Activated naive CD8-positive, alpha-beta T cell treated with anti-CD3 and anti-CD28 coated beads, Interleukin-2, amount 50 U/mL, for 24 hours (primary cell): ENCODE measurements at regions not wholly inside any gene's neighbourhood (a gene's known extent, or its start where the extent isn't known, plus 50 kb on each side); places are given as distances from the start of the nearest gene placed in this dataset.

Source experiments
- ATAC-seq: fragments of 150-1000 bp; cut with Tn5 transposase; one replicate; pipeline ENCODE4 v1.10.0; 2021
- DNase-seq: peaks from one replicate; pipeline ENCODE4 v3.0.0; 2021
- H3K27ac Mint-ChIP-seq: one replicate; pipeline ENCODE4 v1.8.0; 2021; ENCODE audit warnings: mild to moderate bottlenecking, mixed read lengths
- H3K27me3 Mint-ChIP-seq: one replicate; pipeline ENCODE4 v1.8.0; 2021; ENCODE audit warnings: mixed read lengths
- H3K36me3 Mint-ChIP-seq: one replicate; pipeline ENCODE4 v1.8.0; 2021; ENCODE audit warnings: low read depth, mixed read lengths
- H3K4me1 Mint-ChIP-seq: one replicate; pipeline ENCODE4 v1.8.0; 2021; ENCODE audit warnings: mixed read lengths
- H3K4me3 Mint-ChIP-seq: one replicate; pipeline ENCODE4 v1.8.0; 2021; ENCODE audit warnings: mild to moderate bottlenecking, moderate library complexity, mixed read lengths
- H3K9me3 Mint-ChIP-seq: one replicate; pipeline ENCODE4 v1.8.0; 2021; ENCODE audit warnings: mixed read lengths

GRCh38 chr3:25091934-25092333, 336.1 kb upstream of the RARB start:
- no peaks in the 10 kb centered on the region for H3K36me3 Mint-ChIP-seq
- no peaks in the 10 kb centered on the region for H3K27me3 Mint-ChIP-seq
- DNase-seq (no peak), ATAC-seq (no peak)
- H3K9me3 Mint-ChIP-seq, result no peaks in the 10 kb centered on the region
- H3K4me3 Mint-ChIP-seq, result no peak overlapping the region
- no peaks in the 10 kb centered on the region for H3K4me1 Mint-ChIP-seq
- H3K27ac Mint-ChIP-seq, result no peak overlapping the region

DNA sequence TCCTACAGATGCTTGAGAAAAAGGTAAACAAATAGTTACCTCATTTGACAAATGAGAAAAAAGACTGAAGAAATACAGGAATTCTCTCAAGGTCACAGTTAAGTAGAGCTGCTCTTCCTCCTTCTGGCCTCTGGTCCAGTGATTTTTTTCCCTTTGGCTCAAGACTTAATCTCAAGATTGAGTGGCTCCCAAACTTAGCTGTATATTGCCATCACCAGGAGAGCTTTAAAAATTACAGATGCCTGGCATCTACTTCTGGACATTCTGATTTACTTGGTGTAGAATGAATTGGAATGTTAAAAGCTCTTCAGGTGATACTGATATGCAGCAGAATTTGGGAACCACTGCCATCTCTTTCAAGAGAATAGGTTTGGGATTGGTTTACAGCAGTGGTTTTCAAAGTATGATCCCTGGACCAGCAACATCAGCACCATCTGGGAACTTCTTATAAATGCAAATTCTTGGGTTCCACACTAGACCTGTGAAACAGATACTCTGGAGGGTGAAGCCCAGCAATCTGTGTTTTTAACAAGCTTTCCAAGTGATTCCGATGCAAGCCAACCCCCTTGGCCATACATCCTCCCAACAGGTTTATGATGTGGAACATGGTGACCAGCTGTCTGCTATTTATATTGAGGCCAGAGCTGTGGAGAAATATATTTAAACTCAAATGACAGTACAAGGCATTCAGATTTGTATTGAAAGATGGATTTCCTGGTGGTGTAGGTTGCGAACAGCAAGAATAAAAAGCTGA, 333.0 kb upstream of the RARB start:
- Mint-ChIP-seq H3K36me3 (no peaks in the 10 kb centered on the region), H3K27ac (no peak overlapping the region), H3K9me3 (no peaks in the 10 kb centered on the region), H3K4me3 (no peak overlapping the region), H3K4me1 (no peaks in the 10 kb centered on the region), H3K27me3 (no peaks in the 10 kb centered on the region)
- DNase-seq (no peak), ATAC-seq (no peak)

GRCh38 chr3:25096536-25096935, 331.5 kb upstream of the RARB start:
- no peak for ATAC-seq
- Mint-ChIP-seq H3K27me3 (no peaks in the 10 kb centered on the region), H3K36me3 (no peaks in the 10 kb centered on the region)

GRCh38 chr3:25097023-25097422, 331.0 kb upstream of the RARB start:
- ATAC-seq, result no peak
- H3K36me3 Mint-ChIP-seq, result no peaks in the 10 kb centered on the region
- H3K4me1 Mint-ChIP-seq, result no peaks in the 10 kb centered on the region
- no peak overlapping the region for H3K27ac Mint-ChIP-seq
- no peak for DNase-seq
- H3K9me3 Mint-ChIP-seq, result no peaks in the 10 kb centered on the region
- H3K27me3 Mint-ChIP-seq, result no peaks in the 10 kb centered on the region
- no peak overlapping the region for H3K4me3 Mint-ChIP-seq

More at GRCh38 chr3:25096536-25096935, 331.5 kb upstream of the RARB start:
- DNase-seq, result no peak
- Mint-ChIP-seq H3K9me3 (no peaks in the 10 kb centered on the region), H3K27ac (no peak overlapping the region), H3K4me3 (no peak overlapping the region), H3K4me1 (no peaks in the 10 kb centered on the region)

DNA sequence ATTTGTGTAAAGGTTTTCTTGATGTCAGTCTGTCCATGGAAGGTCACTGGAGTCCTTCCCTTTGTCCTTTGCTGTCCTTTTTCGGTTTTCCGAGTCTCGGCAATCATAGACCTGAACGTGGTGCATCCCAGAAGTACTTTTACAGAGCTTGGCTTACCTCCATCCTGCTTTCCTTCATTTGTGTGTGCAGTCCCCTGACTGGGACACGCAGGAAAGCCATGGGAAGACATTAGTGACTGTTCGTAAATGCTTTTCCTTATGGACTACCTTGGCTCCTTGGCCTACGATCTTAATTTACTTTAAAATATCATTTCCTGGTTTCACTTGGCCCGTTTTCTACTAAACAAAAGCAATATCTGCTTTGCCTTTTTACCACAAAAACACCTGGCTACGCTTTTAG, 328.4 kb upstream of the RARB start:
- DNase-seq, result no peak
- Mint-ChIP-seq H3K36me3 (no peaks in the 10 kb centered on the region), H3K27ac (no peak overlapping the region), H3K27me3 (no peaks in the 10 kb centered on the region), H3K4me3 (no peak overlapping the region), H3K4me1 (no peaks in the 10 kb centered on the region), H3K9me3 (no peaks in the 10 kb centered on the region)
- ATAC-seq, result no peak

DNA sequence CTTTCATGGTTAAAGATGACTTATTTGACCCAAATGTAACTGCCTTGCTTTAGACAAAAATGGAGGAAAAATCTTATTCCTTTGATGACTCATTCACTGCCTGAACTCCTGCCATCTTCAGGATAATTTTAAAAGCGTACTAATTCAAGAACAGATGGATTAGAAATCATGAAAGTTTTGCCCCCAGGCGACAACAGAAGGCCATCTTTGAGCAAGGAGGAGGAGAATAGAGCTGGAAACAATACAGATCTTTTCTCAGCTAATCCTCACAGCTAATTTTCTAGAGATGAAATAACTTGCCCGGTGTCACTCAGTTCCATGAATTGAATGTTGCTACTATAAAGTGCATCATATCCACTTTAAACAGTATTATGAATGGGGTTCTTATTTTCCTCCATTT, 324.7 kb upstream of the RARB start:
- ATAC-seq (no peak), DNase-seq (no peak)
- no peak overlapping the region for H3K27ac Mint-ChIP-seq
- H3K4me1 Mint-ChIP-seq, result no peaks in the 10 kb centered on the region
- H3K36me3 Mint-ChIP-seq, result no peaks in the 10 kb centered on the region
- H3K27me3 Mint-ChIP-seq, result no peaks in the 10 kb centered on the region
- H3K9me3 Mint-ChIP-seq, result no peaks in the 10 kb centered on the region
- H3K4me3 Mint-ChIP-seq, result no peak overlapping the region

DNA sequence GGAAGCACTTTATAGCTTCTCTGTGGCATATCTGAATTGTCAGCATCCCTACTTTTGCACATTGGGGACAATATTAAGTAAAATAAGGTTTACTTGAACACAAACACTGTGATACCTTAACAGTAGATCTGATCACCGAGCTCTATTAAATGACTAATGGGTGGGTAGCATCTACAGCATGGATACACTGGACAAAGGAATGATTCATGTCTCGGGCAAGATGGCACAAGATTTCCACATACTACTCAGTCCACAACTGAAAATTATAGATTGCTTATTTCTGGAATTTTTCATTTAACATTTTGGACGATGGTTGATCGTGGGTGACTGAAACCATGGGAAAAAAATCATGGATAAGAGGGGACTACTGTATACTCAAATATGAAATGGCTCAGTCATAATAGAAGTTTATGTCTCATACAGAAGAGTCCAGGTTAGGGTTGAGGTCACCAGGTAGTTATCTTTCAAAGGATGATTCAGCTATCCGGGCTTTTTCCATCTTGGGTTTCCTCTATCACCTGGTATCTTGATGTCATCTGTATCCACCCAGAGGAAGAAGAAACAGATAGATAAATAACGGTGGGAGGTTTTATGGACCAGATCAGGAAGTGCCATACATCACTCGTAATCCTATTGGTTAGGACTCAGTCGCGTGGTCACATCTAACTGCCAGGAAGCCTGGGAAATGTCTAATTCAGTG, 320.0 kb upstream of the RARB start:
- H3K27me3 Mint-ChIP-seq, result no peaks in the 10 kb centered on the region
- H3K9me3 Mint-ChIP-seq, result no peaks in the 10 kb centered on the region
- H3K4me3 Mint-ChIP-seq, result no peak overlapping the region
- ATAC-seq, result no peak
- no peaks in the 10 kb centered on the region for H3K4me1 Mint-ChIP-seq
- no peaks in the 10 kb centered on the region for H3K36me3 Mint-ChIP-seq
- DNase-seq, result no peak
- no peak overlapping the region for H3K27ac Mint-ChIP-seq

DNA sequence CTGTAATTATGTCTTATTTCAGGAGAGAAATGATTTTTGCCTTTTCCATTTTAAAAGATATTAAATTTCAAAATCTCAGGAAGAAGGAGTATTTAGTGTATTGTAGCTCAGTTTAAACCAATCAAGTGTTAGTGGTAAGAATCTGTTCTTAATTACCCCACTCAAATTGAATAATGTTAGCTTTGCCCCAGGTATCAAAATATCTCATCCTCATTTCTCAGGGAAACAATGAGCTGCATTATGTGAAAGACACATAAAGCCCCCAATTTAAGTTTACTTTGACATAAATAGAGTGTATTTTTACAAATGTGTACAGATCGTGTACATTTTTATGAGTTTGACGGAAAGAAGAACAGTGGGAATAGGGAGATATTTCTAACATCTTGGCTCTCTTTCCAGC, 317.4 kb upstream of the RARB start:
- no peaks in the 10 kb centered on the region for H3K4me1 Mint-ChIP-seq
- ATAC-seq, result no peak
- H3K9me3 Mint-ChIP-seq, result no peaks in the 10 kb centered on the region
- H3K27me3 Mint-ChIP-seq, result no peaks in the 10 kb centered on the region
- H3K36me3 Mint-ChIP-seq, result no peaks in the 10 kb centered on the region
- DNase-seq, result no peak
- no peak overlapping the region for H3K27ac Mint-ChIP-seq
- H3K4me3 Mint-ChIP-seq, result no peak overlapping the region

- Mint-ChIP-seq H3K4me3 (no peak overlapping the region), H3K27ac (no peak overlapping the region), H3K27me3 (no peaks in the 10 kb centered on the region), H3K9me3 (no peaks in the 10 kb centered on the region), H3K4me1 (no peaks in the 10 kb centered on the region), H3K36me3 (no peaks in the 10 kb centered on the region)
- DNase-seq, result no peak
- no peak for ATAC-seq
These were observed 314.2 kb upstream of the RARB start for GRCh38 chr3:25113891-25114290.

DNA sequence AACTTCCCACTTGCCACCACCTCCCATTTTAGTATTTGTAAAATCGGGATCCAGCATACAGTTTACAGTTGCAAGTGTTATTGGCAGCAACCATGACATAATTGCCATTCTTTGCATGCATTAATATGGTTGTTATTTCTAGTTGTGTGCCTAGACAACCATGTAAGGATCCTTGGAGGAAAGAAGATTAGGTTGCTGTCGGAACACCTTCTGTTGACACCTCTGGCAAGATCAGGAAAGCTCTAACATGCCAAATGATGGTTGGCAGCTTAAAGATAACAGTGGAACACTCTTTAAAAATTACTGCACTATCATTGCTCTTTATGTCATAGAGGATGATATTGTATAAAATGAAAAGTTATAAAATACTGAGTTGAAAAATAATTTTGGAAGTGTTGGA, 313.5 kb upstream of the RARB start:
- Mint-ChIP-seq H3K9me3 (no peaks in the 10 kb centered on the region), H3K4me1 (no peaks in the 10 kb centered on the region)

DNA sequence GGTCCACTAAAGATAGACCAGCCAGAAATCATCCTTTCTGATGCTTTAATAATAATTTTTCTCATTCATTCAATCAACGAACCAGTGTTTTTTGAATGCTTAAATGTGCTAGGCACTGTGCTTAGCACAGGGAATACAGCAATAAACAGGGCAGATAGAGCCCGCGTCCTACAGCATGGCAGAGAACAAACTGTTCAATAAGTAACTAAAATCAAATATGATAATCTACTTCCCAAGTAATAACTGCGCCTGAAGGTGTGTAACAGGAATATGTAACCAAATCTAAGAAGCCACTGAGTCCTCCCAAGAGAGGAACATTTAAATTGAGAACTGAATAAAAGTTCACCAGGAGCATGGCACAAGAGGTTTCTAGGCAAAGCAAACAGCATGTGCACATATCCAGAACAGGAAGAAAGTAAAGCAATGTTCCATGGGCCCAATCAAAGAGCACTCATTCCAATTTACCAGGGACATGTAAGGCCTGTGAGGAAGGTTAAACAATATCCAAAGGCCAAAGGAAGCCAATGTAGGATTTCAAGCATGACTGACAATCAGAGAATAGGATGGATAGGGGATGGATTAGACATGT, 311.0 kb upstream of the RARB start:
- H3K27ac Mint-ChIP-seq, result no peak overlapping the region
- no peaks in the 10 kb centered on the region for H3K27me3 Mint-ChIP-seq

More for the DNA sequence above, 313.5 kb upstream of the RARB start:
- Mint-ChIP-seq H3K27ac (no peak overlapping the region), H3K27me3 (no peaks in the 10 kb centered on the region), H3K4me3 (no peak overlapping the region), H3K36me3 (no peaks in the 10 kb centered on the region)
- no peak for ATAC-seq
- no peak for DNase-seq

DNA sequence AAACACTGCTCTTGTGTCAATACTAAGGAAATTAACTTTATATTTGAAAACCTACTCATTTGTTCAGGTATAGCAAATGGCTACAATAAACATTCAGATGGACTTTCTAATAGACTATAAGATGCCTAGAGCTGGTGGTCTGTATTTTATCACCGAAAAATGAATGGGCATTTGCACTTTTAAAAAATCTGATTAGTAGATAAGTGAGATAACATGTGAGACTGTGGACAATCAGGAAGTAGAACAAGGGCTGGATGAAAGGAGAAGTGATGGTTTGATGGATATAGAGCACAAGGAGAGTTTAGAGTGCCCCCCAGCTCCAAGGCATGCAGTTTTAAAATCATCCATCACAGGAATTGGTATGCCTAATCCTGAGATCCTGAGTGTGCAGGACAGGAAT, 308.4 kb upstream of the RARB start:
- ATAC-seq (no peak), DNase-seq (no peak)
- Mint-ChIP-seq H3K27ac (no peak overlapping the region), H3K9me3 (no peaks in the 10 kb centered on the region), H3K36me3 (no peaks in the 10 kb centered on the region), H3K4me1 (no peaks in the 10 kb centered on the region), H3K4me3 (no peak overlapping the region), H3K27me3 (no peaks in the 10 kb centered on the region)

More for the DNA sequence above, 311.0 kb upstream of the RARB start:
- no peak overlapping the region for H3K4me3 Mint-ChIP-seq
- no peak for DNase-seq
- H3K4me1 Mint-ChIP-seq, result no peaks in the 10 kb centered on the region
- ATAC-seq, result no peak
- no peaks in the 10 kb centered on the region for H3K36me3 Mint-ChIP-seq
- no peaks in the 10 kb centered on the region for H3K9me3 Mint-ChIP-seq

DNA sequence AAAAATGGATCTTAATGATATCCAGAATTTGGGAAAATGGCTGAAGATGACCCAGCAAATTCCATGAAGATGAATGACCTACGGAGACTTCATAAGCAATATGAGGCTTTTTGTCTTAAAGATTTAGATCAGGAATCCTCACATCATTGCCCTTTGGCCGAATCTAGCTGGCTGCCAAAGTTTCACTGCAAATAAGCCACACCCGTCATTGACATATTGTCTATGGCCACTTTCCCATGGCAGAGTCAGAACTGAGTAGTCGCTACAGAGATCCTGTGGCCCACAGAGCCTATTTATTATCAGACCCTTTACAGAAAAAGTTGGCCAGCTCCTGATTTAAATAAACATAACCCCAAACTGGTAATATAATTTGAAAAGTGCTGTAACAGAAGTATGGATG, 307.4 kb upstream of the RARB start:
- Mint-ChIP-seq H3K4me3 (no peak overlapping the region), H3K36me3 (no peaks in the 10 kb centered on the region), H3K27me3 (no peaks in the 10 kb centered on the region), H3K27ac (no peak overlapping the region), H3K9me3 (no peaks in the 10 kb centered on the region), H3K4me1 (no peaks in the 10 kb centered on the region)
- no peak for ATAC-seq
- no peak for DNase-seq

DNA sequence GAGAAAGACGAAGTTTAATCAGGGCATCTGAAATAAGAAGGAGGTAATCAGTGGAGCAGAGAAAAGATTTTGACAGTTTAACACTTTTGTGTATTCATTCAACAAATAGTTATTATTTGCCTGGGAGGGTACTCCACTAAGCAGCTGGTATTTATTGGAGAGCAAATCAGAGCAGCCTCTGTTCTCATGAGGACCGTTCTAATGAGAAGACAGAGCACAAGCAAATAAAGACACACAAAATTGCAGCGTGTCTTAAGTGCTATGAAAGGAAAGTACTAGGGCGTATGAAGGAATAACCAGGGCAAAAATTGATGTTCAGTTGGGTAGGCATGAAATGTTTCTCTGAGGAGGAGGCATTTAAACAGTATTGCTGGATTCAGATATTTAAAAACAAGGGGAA, 302.9 kb upstream of the RARB start:
- Mint-ChIP-seq H3K27me3 (no peaks in the 10 kb centered on the region), H3K27ac (no peak overlapping the region), H3K4me3 (no peak overlapping the region), H3K4me1 (no peaks in the 10 kb centered on the region), H3K36me3 (no peaks in the 10 kb centered on the region), H3K9me3 (peaks cover 16% of the 10 kb centered on the region)
- ATAC-seq (no peak), DNase-seq (no peak)

- H3K27me3 Mint-ChIP-seq, result no peaks in the 10 kb centered on the region
- H3K4me1 Mint-ChIP-seq, result no peaks in the 10 kb centered on the region
- H3K9me3 Mint-ChIP-seq, result peaks cover 29% of the 10 kb centered on the region
- ATAC-seq (no peak), DNase-seq (no peak)
- H3K4me3 Mint-ChIP-seq, result no peak overlapping the region
- H3K36me3 Mint-ChIP-seq, result no peaks in the 10 kb centered on the region
- no peak overlapping the region for H3K27ac Mint-ChIP-seq
These were observed 299.3 kb upstream of the RARB start for GRCh38 chr3:25128735-25129134.
